Bone marrow (tissue), 2 donors: ENCODE measurements at regions not wholly inside any gene's neighbourhood (a gene's known extent, or its start where the extent isn't known, plus 50 kb on each side); places are given as distances from the start of the nearest gene placed in this dataset.

Experiments
- DNase-seq, 2 donors: peaks; one replicate each; lab custom pipeline; 2025; lab: John Stamatoyannopoulos, UW

DNA sequence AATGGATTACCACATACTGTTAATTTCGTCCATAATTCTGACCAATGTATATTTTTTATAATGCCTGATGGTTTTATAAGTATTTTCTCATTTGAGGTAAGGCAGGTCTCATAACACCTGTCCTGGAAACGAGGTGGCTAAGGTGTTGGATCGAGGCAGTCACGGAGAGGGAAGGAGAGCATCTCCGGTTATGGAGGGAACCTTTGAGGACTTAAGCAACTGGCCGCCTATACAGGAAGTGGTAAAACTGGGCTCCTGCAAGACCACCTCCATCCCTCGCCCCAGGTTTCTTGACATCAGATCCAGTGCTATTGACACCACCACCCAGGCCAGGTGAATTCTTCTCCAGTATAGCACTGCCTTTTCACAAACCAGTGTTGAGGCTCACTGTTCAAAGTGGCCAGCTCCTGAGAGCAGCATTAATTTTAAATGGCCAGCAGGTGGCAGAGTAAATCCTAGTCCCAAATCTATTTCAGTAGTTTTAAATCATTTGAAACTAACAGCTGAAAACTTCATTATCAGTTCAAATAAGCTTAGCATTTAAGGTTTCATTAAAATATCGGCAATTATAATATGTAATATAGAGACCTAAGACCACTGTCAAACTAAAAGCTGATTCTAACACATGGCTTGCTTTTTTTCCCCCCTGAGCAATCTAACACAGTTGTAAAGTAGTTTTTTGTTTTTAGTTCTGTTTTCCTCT lies 100.8 kb downstream of the PPM1A start:
- DNase-seq, result peak in 1 of 2 donors; percentile 19

DNA sequence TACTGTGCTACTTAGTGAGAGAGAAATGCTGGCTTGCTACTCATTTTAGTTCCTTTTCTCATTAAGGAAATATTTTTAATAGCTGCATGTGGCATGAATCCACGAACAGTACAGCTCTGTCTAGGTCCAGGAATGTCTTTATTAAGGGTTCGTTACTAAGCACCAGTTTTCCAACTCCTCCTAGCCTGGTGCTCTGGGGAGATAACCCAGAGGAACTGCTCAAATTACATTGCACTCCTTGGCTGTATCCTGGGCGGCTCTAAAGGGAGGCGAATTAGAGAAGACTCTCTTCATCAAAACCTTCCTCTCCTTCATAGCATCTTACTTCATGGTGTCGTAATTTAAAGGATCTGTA lies 101.3 kb downstream of the PPM1A start:
- no peak for DNase-seq

DNA sequence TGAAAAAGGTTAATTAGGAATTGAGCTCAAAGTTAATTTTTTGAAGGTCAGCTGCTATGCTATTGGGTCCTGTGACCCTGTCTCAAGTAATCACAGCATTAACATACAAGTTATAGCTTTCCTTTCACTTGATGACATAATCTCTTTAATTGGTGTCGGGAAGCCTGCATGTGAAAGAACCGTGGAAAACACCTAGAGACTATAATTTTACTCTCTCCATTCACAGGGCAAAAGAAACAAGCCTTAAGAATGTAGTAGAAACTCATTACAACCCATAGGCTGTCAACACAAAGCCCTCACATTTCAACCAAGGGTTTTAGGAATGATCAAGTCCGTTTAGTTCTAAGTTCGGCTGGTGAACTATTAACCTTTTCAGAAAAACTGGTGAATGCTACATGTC lies 104.4 kb downstream of the PPM1A start:
- no peak for DNase-seq

DNA sequence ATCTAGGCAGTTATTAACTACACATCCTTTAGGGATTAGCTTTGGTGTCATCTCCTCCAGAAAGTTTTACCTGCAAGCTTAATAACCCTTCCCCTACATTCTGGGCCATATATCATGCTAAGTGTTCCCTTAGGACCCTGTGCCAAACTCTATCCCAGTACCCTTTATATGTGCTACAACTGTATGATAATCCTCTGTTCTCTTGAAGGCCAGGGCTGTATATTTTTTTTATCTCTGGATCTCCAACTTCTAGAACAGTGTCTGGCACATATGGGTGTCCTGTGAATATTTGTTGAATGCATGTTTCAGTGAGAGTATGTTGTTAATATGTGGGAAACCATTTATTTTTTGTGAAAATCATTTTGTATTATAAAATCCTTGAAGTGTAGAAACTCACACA lies 106.7 kb downstream of the PPM1A start:
- DNase-seq, result no peak

DNA sequence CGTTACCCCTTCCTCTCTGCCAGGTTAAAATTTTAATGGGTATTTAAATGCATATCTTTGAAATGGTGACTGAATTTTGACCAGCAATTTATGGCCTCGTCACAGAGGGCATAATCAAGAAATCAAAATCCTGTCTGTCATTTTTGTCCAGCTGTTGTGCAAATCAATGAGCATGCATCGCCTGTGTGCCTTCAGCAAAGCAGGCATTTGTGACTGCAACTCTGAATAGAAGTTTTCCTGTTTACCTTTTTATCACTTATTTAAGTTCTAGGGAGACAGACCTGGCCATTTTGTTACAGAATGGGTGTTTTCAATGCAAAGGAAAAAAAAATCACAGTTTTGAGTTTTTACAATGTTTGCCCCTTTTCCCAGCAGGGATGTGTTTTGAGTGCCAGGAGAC lies 107.4 kb downstream of the PPM1A start:
- no peak for DNase-seq

DNA sequence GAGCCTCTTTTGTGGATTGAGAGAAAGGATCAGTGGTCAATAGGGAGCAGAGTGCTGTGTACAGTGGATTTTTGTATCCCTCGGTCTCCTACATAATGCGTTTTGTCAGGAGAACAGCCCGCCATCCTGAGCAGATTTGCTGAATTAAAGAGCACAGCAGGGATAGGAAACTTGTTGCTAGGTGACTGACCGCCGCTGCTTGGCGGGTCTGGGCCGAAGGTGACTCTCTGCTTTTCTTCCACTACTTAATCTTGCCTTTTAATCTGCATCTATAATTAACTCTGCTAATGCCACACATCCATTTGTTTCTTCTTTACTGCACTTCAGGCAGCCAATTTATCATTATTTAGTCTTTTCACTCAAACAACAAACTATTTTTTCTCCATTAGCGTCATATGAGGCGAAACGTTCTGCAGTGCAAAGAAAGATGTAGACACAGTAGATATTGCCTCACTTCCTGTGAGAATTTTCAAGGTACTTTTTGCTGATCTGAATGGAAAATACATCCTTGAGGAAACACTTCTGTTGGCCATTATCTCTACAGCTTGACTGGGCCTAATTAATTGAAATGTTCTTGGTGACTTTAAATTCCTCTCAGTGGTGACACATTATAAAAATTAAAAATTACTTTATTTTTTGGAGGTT lies 108.0 kb downstream of the PPM1A start:
- no peak for DNase-seq

DNA sequence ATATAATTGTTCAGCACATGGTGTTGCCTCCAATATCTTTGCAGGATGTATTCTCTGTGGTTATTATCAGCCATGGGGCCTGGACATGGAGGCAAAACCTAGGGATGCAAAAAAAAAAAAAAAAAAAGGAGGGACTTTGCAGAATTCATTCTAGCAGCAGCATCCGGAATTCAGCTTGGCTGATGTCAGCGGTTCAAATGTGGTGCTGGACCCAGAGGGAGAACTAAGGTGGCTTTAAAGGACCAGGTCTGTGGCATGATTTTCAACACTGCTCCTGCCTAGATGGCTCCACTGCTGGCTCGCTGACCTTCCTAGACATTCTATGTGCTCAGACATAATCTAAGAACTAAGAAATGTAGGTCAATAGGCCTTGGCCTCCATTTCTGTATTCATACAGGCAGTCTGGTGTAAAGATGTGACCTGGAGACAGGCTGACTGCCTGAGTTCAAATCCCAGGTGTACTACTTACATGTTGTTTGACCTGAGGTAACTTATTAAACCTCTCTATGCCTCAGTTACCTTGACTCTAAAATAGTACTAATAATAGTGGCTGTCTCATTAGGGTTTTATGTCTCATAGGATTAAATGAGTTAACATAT lies 108.6 kb downstream of the PPM1A start:
- DNase-seq, result no peak

DNA sequence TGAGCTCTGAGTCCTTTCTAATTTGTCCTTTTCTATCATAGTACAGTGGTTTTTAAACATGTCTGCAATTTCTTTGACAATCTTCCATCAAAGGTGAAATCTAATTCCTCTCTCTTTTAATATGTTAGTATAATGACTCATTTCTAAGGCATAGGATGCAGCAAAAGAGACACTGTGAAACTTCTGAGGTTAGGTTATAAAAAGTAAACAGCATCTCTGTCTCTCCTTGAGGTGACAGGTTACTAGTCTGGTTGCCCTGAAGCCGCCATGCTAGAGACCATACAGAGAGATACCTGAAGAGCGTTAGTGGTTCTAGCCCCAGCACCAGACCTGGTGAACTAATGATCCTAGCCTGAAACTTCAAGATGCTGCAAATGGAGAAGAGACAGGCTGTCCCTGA lies 114.3 kb downstream of the PPM1A start:
- DNase-seq, result no peak

DNA sequence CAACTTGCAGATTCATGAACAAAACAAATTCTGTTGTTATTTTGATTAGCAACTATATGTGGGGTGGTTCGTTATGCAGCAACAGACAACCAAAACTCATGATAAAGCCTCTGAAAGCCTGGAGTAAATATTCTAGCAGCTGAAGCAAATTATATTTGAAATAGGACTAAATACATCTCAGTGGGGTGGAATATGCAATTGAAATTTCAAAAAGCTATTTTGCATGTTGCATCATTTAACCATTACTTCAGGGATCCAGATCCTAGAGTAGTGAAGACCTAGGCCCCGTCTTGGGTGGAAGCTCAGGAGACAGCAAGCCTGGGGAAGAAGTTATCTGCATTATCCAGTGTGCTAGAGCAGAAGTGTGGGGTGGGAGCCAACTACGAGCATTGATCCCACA lies 114.7 kb downstream of the PPM1A start:
- DNase-seq, result no peak

DNA sequence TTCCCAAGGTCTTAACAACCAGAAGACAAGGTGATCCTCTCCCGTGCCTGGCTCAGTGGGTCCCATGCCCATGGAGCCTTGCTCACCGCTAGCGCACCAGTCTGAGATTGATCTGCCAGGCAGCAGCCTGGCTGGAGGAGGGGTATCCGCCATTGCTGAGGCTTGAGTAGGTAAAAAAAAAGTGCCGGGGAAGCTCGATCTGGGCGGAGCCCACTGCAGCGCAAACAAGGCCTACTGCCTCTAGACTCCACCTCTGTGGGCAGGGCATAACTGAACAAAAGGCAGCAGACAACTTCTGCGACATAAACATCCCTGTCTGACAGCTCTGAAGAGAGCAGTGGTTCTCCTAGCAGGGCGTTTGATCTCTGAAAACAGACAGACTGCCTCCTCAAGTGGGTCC lies 104.0 kb downstream of the C14orf39 start:
- no peak for DNase-seq
